ENCODE measurements at regions not wholly inside any gene's neighbourhood (a gene's known extent, or its start where the extent isn't known, plus 50 kb on each side); places are given as distances from the start of the nearest gene placed in this dataset.

DNA sequence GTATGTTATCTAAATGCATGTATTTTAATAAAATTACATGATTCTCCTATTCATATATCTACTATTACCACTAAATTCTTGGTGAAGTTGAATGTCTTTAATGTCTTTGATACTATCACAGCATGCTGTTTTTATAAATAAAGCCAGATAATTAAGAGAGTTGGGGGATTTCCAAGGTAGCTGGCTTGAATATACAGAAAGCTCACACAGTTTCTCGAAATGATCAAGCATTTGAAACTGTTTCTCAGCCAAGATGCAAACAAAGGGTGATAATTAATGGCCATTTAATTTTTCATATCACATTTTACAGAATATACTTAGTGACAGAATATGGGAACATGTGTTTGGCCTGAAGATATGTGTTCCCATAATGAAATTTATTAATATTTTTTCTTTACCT lies 145.6 kb upstream of the CDH12 start:
- CTCF ChIA-PET = no interaction called here
- POLR2A ChIA-PET = no interaction called here
- TF ChIP-seq, protein P1, sequence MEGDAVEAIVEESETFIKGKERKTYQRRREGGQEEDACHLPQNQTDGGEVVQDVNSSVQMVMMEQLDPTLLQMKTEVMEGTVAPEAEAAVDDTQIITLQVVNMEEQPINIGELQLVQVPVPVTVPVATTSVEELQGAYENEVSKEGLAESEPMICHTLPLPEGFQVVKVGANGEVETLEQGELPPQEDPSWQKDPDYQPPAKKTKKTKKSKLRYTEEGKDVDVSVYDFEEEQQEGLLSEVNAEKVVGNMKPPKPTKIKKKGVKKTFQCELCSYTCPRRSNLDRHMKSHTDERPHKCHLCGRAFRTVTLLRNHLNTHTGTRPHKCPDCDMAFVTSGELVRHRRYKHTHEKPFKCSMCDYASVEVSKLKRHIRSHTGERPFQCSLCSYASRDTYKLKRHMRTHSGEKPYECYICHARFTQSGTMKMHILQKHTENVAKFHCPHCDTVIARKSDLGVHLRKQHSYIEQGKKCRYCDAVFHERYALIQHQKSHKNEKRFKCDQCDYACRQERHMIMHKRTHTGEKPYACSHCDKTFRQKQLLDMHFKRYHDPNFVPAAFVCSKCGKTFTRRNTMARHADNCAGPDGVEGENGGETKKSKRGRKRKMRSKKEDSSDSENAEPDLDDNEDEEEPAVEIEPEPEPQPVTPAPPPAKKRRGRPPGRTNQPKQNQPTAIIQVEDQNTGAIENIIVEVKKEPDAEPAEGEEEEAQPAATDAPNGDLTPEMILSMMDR (IDR thresholded peaks at IDR 0.05; ENCODE audit: control extremely low read depth, extremely low read depth, low read depth, missing control alignments) = no peak

DNA sequence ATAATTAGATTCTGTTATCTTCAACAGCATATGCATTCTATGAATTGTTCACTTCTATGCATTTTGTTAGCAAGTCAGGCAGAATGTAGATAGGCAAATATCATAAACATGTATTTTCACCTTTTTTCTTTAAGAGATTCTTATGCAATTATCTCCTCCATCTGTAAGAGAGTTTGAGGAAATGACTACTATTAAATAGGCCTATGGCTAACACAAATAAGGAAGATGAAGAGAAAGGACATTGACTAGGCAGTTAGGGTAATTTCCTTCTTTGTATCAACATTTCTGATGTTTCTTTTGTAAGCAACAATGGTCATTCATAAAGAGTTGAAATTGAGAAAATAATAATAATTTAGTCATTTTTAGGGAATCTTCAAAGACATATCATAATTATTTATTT lies 145.2 kb upstream of the CDH12 start:
- TF ChIP-seq, protein P1 (IDR thresholded peaks at IDR 0.05; ENCODE audit: control extremely low read depth, extremely low read depth, low read depth, missing control alignments) = no peak
- DNase-seq (ENCODE audit: extremely low spot score) = no peak
- ChIA-PET POLR2A (no interaction called here), CTCF (no interaction called here)

More for the DNA sequence above, 145.6 kb upstream of the CDH12 start:
- no peak for DNase-seq (ENCODE audit: extremely low spot score)

DNA sequence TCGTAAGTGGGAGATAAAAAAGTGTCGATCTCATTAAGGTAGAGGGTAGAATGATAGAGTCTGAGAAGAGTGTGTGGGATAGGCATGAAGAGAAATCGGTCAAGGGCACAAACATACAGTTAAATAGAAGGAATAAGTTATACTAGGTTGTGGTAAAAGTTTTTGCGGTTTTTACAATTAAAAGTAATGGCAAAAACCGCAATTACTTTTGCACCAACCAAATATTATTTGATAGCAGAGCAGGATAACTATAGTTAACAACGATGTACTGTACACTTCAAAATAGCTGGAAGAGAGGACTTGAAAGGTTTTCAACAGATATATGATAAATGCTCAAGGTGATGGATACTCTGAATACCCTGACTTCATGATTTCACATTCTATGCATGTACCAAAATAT lies 135.8 kb upstream of the CDH12 start:
- ChIA-PET CTCF (no interaction called here), POLR2A (no interaction called here)
- TF ChIP-seq, protein P1 (IDR thresholded peaks at IDR 0.05; ENCODE audit: control extremely low read depth, extremely low read depth, low read depth, missing control alignments) = no peak
- DNase-seq (ENCODE audit: extremely low spot score) = no peak

DNA sequence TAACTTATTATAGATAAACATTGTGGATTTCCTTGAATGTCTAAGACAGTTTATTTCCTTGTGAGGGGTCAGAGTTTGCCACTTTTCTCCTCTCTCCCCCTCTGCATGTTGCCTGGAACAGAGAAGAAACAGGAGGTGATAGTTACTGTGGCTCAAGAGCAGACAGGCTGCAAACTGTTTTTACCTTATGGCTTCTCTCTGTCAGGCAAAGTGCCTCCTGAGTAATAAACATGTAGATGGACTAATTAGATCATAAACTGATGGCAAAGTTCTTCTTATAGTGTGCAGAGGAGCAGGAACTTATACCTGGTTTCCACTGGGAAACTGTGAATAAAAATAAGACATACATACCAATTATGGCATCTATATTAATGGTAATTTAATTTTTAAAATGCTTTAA lies 133.1 kb upstream of the CDH12 start:
- ChIA-PET CTCF (no interaction called here), POLR2A (no interaction called here)
- TF ChIP-seq, protein P1 (IDR thresholded peaks at IDR 0.05; ENCODE audit: control extremely low read depth, extremely low read depth, low read depth, missing control alignments) = no peak
- DNase-seq (ENCODE audit: extremely low spot score) = no peak

DNA sequence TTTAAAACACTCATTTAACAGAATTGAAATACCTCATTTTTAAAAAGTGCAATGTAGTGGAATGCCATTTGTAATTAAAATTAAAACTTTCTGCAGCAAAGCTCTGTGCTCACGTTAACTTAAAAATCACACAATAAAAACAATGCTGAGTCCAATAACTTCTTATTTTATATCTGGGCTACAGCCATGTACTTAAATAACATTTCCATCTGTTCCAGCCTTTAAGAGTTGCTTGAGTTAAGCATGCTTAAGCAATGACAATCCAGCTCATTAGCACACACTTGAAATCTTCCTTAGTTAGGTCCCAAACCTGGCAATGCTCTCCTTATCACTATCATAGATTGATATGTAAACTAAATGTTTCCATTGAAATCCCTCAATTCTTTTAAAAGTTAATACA lies 132.3 kb upstream of the CDH12 start:
- ChIA-PET CTCF (no interaction called here), POLR2A (no interaction called here)
- no peak for DNase-seq (ENCODE audit: extremely low spot score)
- TF ChIP-seq, protein P1 (IDR thresholded peaks at IDR 0.05; ENCODE audit: control extremely low read depth, extremely low read depth, low read depth, missing control alignments) = no peak

DNA sequence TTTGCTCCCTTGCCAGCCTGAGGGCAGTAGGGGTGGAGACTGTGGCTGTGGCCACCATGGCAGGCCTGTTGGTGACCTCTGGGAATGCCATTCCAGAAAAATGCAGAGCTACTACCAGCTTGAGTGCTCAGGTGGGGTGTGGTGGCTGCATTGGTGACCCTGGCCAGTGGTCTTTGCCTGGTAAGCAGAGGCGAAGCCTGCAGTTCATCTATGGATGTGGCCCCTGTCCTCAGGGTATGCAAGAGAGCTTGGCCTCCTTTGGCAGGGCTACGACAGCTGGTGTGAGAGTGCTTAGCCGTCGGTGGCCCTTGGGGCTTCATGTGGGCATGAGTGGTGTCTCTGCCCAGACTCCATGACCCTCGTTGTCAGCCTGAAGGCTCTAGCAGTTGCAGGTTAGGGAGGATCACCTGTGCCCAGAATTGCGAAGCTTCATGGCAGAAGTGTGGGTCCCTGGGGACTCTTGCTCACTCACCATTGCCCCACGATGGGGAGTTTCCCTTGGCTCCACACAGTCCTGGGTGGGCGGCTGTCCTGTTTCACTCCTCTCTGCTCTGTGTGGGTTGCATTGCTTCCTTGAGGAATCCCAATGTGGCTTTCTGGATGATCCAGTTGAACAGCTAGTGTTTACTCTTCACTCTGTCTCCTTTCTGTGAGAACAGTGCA lies 117.9 kb upstream of the CDH12 start:
- DNase-seq (ENCODE audit: extremely low spot score) = no peak
- ChIA-PET CTCF (interaction anchor here (0.8 to 1.0 kb wide), 2 partner anchors 9 to 12 kb away, joined by 3 read pairs; no protein-coding TSS in a partner anchor), POLR2A (no interaction called here)
- TF ChIP-seq, protein P1 (IDR thresholded peaks at IDR 0.05; ENCODE audit: control extremely low read depth, extremely low read depth, low read depth, missing control alignments) = no peak

Data from GM10248 (cell line).